WTC11 (cell line): ENCODE measurements at regions not wholly inside any gene's neighbourhood (a gene's known extent, or its start where the extent isn't known, plus 50 kb on each side); places are given as distances from the start of the nearest gene placed in this dataset.

ENCODE experiments used
- ATF2 ChIP-seq: sonication (generic); formaldehyde crosslinking; IDR thresholded peaks from 2 replicates; pipeline ENCODE4 v1.8.1; 2022; ENCODE audit warnings: low read depth, missing genetic modification reagents, borderline replicate concordance
- CTCF ChIP-seq: fragments of 200-600 bp; IDR thresholded peaks from 2 replicates; pipeline ENCODE4 v1.8.0; 2022; ENCODE audit warnings: antibody characterized with exemption
- ELF4 ChIP-seq: sonication (generic); formaldehyde crosslinking; IDR thresholded peaks from 2 replicates; pipeline ENCODE4 v1.8.1; 2022; ENCODE audit warnings: low read depth, mild to moderate bottlenecking, moderate library complexity, missing genetic modification reagents
- JUN ChIP-seq: sonication (generic); formaldehyde crosslinking; IDR thresholded peaks from 2 replicates; pipeline ENCODE4 v1.8.0; 2023; ENCODE audit warnings: mild to moderate bottlenecking, missing genetic modification reagents
- MAX ChIP-seq: sonication (generic); formaldehyde crosslinking; IDR thresholded peaks from 2 replicates; pipeline ENCODE4 v1.8.0; 2022; ENCODE audit warnings: mild to moderate bottlenecking, missing genetic modification reagents
- RELA ChIP-seq: sonication (generic); formaldehyde crosslinking; IDR thresholded peaks from 2 replicates; pipeline ENCODE4 v1.8.1; 2022; ENCODE audit warnings: missing genetic modification reagents, mild to moderate bottlenecking, borderline replicate concordance

DNA sequence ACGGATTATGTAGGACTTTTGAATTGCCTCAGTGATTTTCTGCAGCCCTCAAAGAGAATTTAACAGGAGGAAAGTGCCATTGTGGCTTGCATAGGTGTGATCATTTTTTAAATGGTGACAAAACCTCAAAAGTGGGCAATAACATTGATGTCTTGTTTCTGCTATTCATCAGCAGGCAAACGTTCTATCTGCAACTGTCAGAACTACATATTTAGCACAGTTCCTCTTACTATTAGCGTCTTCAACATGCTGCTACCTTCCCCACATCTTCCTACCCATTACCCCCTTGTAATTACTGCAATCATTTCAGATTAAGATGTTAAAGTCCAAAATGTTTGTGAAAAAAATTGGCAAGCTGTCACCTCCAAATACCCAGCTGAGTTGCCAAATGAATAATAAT lies 254.6 kb downstream of the SMARCA2 start:
- no peak for TF ChIP-seq RELA
- no peak for TF ChIP-seq CTCF
- TF ChIP-seq MAX (CRISPR knock-in tag) = no peak
- no peak for TF ChIP-seq ATF2 (CRISPR knock-in tag)
- no peak for TF ChIP-seq ELF4 (CRISPR knock-in tag)
- TF ChIP-seq JUN (CRISPR knock-in tag) = no peak
